Choroid plexus epithelial cell (primary cell): ENCODE measurements at regions not wholly inside any gene's neighbourhood (a gene's known extent, or its start where the extent isn't known, plus 50 kb on each side); places are given as distances from the start of the nearest gene placed in this dataset.

Experiments used
- DNase-seq: peaks from one replicate; pipeline ENCODE4 v3.0.0-alpha.2; 2010; ENCODE audit warnings: low read depth
- H3K4me3 ChIP-seq: 2 replicates; pipeline ENCODE4 v1.5.1; 2011; ENCODE audit warnings: low read depth, mild to moderate bottlenecking, control low read depth, low read length, moderate library complexity
- CTCF ChIP-seq: conservative IDR thresholded peaks from 2 replicates; pipeline ENCODE4 v1.5.1; 2011; ENCODE audit warnings: low read depth, mild to moderate bottlenecking, control low read depth, inconsistent platforms, low read length, moderate library complexity

GRCh38 chr14:82836256-82836950 lies 1302.8 kb upstream of the SEL1L start:
- H3K4me3 ChIP-seq = no peak overlapping the region
- no peak for DNase-seq
- no peak for TF ChIP-seq CTCF

GRCh38 chr14:82837611-82838140 lies 1304.0 kb upstream of the SEL1L start:
- no peak overlapping the region for H3K4me3 ChIP-seq
- TF ChIP-seq CTCF = no peak
- no peak for DNase-seq

- DNase-seq = no peak
- H3K4me3 ChIP-seq = no peak overlapping the region
- TF ChIP-seq CTCF = no peak
Measured at GRCh38 chr14:82850576-82850975, 1316.9 kb upstream of the SEL1L start.

GRCh38 chr14:82854131-82854530 lies 1320.5 kb upstream of the SEL1L start:
- no peak for DNase-seq
- no peak for TF ChIP-seq CTCF
- H3K4me3 ChIP-seq = no peak overlapping the region

GRCh38 chr14:82854901-82855300 lies 1321.2 kb upstream of the SEL1L start:
- H3K4me3 ChIP-seq = no peak overlapping the region
- no peak for DNase-seq
- TF ChIP-seq CTCF = no peak

GRCh38 chr14:82855912-82856391 lies 1322.3 kb upstream of the SEL1L start:
- no peak overlapping the region for H3K4me3 ChIP-seq
- DNase-seq = peak; percentile 34
- TF ChIP-seq CTCF = peak; percentile 47

GRCh38 chr14:82861313-82861712 lies 1327.7 kb upstream of the SEL1L start:
- DNase-seq = no peak
- no peak for TF ChIP-seq CTCF
- H3K4me3 ChIP-seq = no peak overlapping the region
